Smooth muscle cell (in vitro differentiated cells): ENCODE measurements at regions not wholly inside any gene's neighbourhood (a gene's known extent, or its start where the extent isn't known, plus 50 kb on each side); places are given as distances from the start of the nearest gene placed in this dataset.

Source experiments
- DNase-seq: peaks from one replicate; lab custom pipeline; 2025; ENCODE audit not compliant: unreplicated experiment; lab: John Stamatoyannopoulos, UW
- H2AFZ ChIP-seq: fragments of 200-600 bp; sonication (generic); 2 replicates; pipeline ENCODE4 v1.6.0; 2016; ENCODE audit warnings: antibody characterized with exemption, low read depth, mild to moderate bottlenecking
- H3F3A ChIP-seq: fragments of 200-600 bp; sonication (generic); 2 replicates; pipeline ENCODE4 v1.6.0; 2017; ENCODE audit warnings: antibody characterized with exemption, low read depth
- H3K27ac ChIP-seq: fragments of 200-600 bp; sonication (generic); 2 replicates; pipeline ENCODE4 v1.5.1; 2016; ENCODE audit warnings: low read depth, mild to moderate bottlenecking
- H3K27me3 ChIP-seq: fragments of 200-600 bp; sonication (generic); 2 replicates; pipeline ENCODE4 v1.6.1; 2016; ENCODE audit warnings: low read depth, mild to moderate bottlenecking
- H3K36me3 ChIP-seq: fragments of 200-600 bp; sonication (generic); 2 replicates; pipeline ENCODE4 v1.5.1; 2016; ENCODE audit warnings: low read depth
- H3K4me1 ChIP-seq: fragments of 200-600 bp; sonication (generic); 2 replicates; pipeline ENCODE4 v1.5.1; 2016; ENCODE audit warnings: low read depth
- H3K4me2 ChIP-seq: fragments of 200-600 bp; sonication (generic); 2 replicates; pipeline ENCODE4 v1.6.0; 2016; ENCODE audit warnings: mild to moderate bottlenecking
- H3K4me3 ChIP-seq: fragments of 200-600 bp; sonication (generic); 2 replicates; pipeline ENCODE4 v1.5.1; 2016; ENCODE audit warnings: mild to moderate bottlenecking
- H3K79me2 ChIP-seq: fragments of 200-600 bp; sonication (generic); 2 replicates; pipeline ENCODE4 v1.6.0; 2016; ENCODE audit warnings: low read depth, mild to moderate bottlenecking
- H3K9ac ChIP-seq: fragments of 200-600 bp; sonication (generic); 2 replicates; pipeline ENCODE4 v1.6.0; 2016; ENCODE audit warnings: low read depth
- H3K9me3 ChIP-seq: fragments of 200-600 bp; sonication (generic); replicated peaks from 2 replicates; pipeline ENCODE4 v1.5.1; 2016; ENCODE audit warnings: low read depth
- H4K20me1 ChIP-seq: fragments of 200-600 bp; sonication (generic); 2 replicates; pipeline ENCODE4 v1.6.0; 2016; ENCODE audit warnings: low read depth
- CTCF ChIP-seq: fragments of 200-600 bp; sonication (generic); IDR thresholded peaks from 2 replicates; pipeline ENCODE4 v1.5.1; 2017; ENCODE audit warnings: borderline replicate concordance, mild to moderate bottlenecking, antibody characterized with exemption; ENCODE audit not compliant: insufficient read depth, poor library complexity, severe bottlenecking
- WGBS: methylation state at CpG from one replicate; pipeline ENCODE4 v1.1.7; 2016; ENCODE audit warnings: low lambda C conversion rate; 5-methylcytosine and 5-hydroxymethylcytosine counted together

- Histone ChIP-seq H3K4me3 (peak overlapping the region; percentile 4), H2AFZ (no peak overlapping the region), H3K4me2 (peak overlapping the region; percentile 72), H3K27ac (peak overlapping the region; percentile 82), H3K36me3 (no peaks in the 10 kb centered on the region), H3F3A (peaks cover 22% of the 10 kb centered on the region), H3K79me2 (no peaks in the 10 kb centered on the region), H3K4me1 (no peaks in the 10 kb centered on the region), H3K9me3 (no peaks in the 10 kb centered on the region), H3K9ac (peak overlapping the region; percentile 10), H3K27me3 (no peaks in the 10 kb centered on the region), H4K20me1 (no peaks in the 10 kb centered on the region)
- TF ChIP-seq CTCF, result no peak
- WGBS, result 12% methylated on average over 7 of the region's 7 CpGs
- no peak for DNase-seq
Observed at GRCh38 chr3:24678421-24678865, 183.8 kb upstream of the THRB start.

GRCh38 chr3:24679429-24679828 lies 184.8 kb upstream of the THRB start:
- TF ChIP-seq CTCF, result no peak
- H3K27me3 ChIP-seq, result no peaks in the 10 kb centered on the region
- peaks cover 22% of the 10 kb centered on the region for H3F3A ChIP-seq

GRCh38 chr3:24680214-24680967 lies 185.7 kb upstream of the THRB start:
- Histone ChIP-seq H3F3A (peaks cover 24% of the 10 kb centered on the region), H3K27ac (peak overlapping the region; percentile 92), H3K79me2 (no peaks in the 10 kb centered on the region), H3K4me3 (no peak overlapping the region), H3K4me2 (peak overlapping the region; percentile 38), H3K36me3 (no peaks in the 10 kb centered on the region), H3K27me3 (no peaks in the 10 kb centered on the region), H3K9ac (no peak overlapping the region), H4K20me1 (no peaks in the 10 kb centered on the region), H3K9me3 (no peaks in the 10 kb centered on the region), H2AFZ (no peak overlapping the region), H3K4me1 (peaks cover 9% of the 10 kb centered on the region)
- TF ChIP-seq CTCF, result peak; percentile 89
- peak; percentile 26 for DNase-seq
- WGBS, result 21% methylated on average over 9 of the region's 9 CpGs

More at GRCh38 chr3:24679429-24679828, 184.8 kb upstream of the THRB start:
- Histone ChIP-seq H3K27ac (peak overlapping the region; percentile 79), H3K9me3 (no peaks in the 10 kb centered on the region), H2AFZ (no peak overlapping the region), H3K36me3 (no peaks in the 10 kb centered on the region), H3K79me2 (no peaks in the 10 kb centered on the region), H4K20me1 (no peaks in the 10 kb centered on the region), H3K4me1 (peaks cover 6% of the 10 kb centered on the region), H3K4me2 (peak overlapping the region; percentile 49), H3K4me3 (no peak overlapping the region), H3K9ac (peak overlapping the region; percentile 10)
- DNase-seq, result no peak

GRCh38 chr3:24682141-24682547 lies 187.5 kb upstream of the THRB start:
- no peaks in the 10 kb centered on the region for H3K36me3 ChIP-seq
- H3K4me1 ChIP-seq, result peaks cover 11% of the 10 kb centered on the region
- peak overlapping the region; percentile 92 for H3K27ac ChIP-seq
- H4K20me1 ChIP-seq, result no peaks in the 10 kb centered on the region
- peak overlapping the region; percentile 11 for H3K9ac ChIP-seq
- DNase-seq, result no peak
- no peaks in the 10 kb centered on the region for H3K9me3 ChIP-seq
- WGBS, result under 1% methylated on average over 7 of the region's 7 CpGs
- no peaks in the 10 kb centered on the region for H3K79me2 ChIP-seq
- H3F3A ChIP-seq, result peaks cover 32% of the 10 kb centered on the region
- H3K4me2 ChIP-seq, result peak overlapping the region; percentile 38
- H3K4me3 ChIP-seq, result no peak overlapping the region
- no peak for TF ChIP-seq CTCF
- no peaks in the 10 kb centered on the region for H3K27me3 ChIP-seq
- H2AFZ ChIP-seq, result no peak overlapping the region
